ENCODE measurements at regions not wholly inside any gene's neighbourhood (a gene's known extent, or its start where the extent isn't known, plus 50 kb on each side); places are given as distances from the start of the nearest gene placed in this dataset.

- Histone ChIP-seq H4K5ac (ENCODE audit: insufficient read length, low read depth, low read length) (no peak overlapping the region), H4K8ac (replicated peaks; ENCODE audit: insufficient read length, low read depth, low read length) (no peak overlapping the region), H3K14ac (ENCODE audit: insufficient read depth, low read length) (no peak overlapping the region), H3K23ac (ENCODE audit: insufficient read length, low read depth, low read length) (no peak overlapping the region), H3K79me1 (ENCODE audit: insufficient read depth, low read depth, low read length, poor library complexity, severe bottlenecking) (no peaks in the 10 kb centered on the region), H3K4ac (ENCODE audit: low read depth, low read length) (no peak overlapping the region), H2AFZ (ENCODE audit: low read length) (no peak overlapping the region), H4K20me1 (ENCODE audit: control insufficient read depth, insufficient read depth, insufficient read length) (no peaks in the 10 kb centered on the region), H2BK15ac (ENCODE audit: low read depth, low read length) (no peak overlapping the region), H3T11ph (ENCODE audit: low read length) (no peak overlapping the region), H3K23me2 (ENCODE audit: insufficient read length, low read depth, low read length, poor library complexity, severe bottlenecking) (no peaks in the 10 kb centered on the region), H3K18ac (ENCODE audit: insufficient read length, low read depth, low read length) (no peak overlapping the region), H3K9ac (ENCODE audit: extremely low read depth, insufficient read length, low read length) (no peak overlapping the region), H3K79me2 (ENCODE audit: insufficient read depth, low read length) (no peaks in the 10 kb centered on the region), H3K4me1 (ENCODE audit: insufficient read depth, low read length) (no peaks in the 10 kb centered on the region), H3K27ac (ENCODE audit: insufficient read length, low read depth, low read length) (no peak overlapping the region), H2BK5ac (ENCODE audit: insufficient read length, low read length) (no peak overlapping the region), H3K27me3 (ENCODE audit: insufficient read depth, low read length) (no peaks in the 10 kb centered on the region), H3K56ac (ENCODE audit: insufficient read length, low read depth, low read length) (no peak overlapping the region), H2BK20ac (ENCODE audit: low read depth, low read length, poor library complexity, severe bottlenecking) (no peak overlapping the region), H2BK120ac (ENCODE audit: low read depth, low read length, poor library complexity, severe bottlenecking) (no peak overlapping the region), H4K91ac (ENCODE audit: insufficient read length, low read depth, low read length) (no peak overlapping the region), H2AK5ac (ENCODE audit: insufficient read length, low read length) (no peak overlapping the region), H3K9me3 (ENCODE audit: control insufficient read depth, low read depth, low read length) (no peaks in the 10 kb centered on the region), H2BK12ac (ENCODE audit: insufficient read length, low read depth, low read length) (no peak overlapping the region), H3K4me2 (ENCODE audit: insufficient read depth, insufficient read length, low read length) (no peak overlapping the region)
- Mint-ChIP-seq H3K9me3 (no peaks in the 10 kb centered on the region), H3K4me1 (no peaks in the 10 kb centered on the region), H3K4me3 (no peak overlapping the region), H3K27me3 (ENCODE audit: low read depth) (no peaks in the 10 kb centered on the region; the same call in 1 of the 2 replicates), H3K27ac (no peak overlapping the region), H3K36me3 (ENCODE audit: insufficient read depth in 1 of 3, low read depth in 3 of 3) (no peaks in the 10 kb centered on the region)
- DNase-seq, result no peak
- no CpG with 5 or more reads among the region's 7 CpGs for WGBS (ENCODE audit: extremely low coverage, insufficient read length, low lambda C conversion rate)
- no peak for TF ChIP-seq CTCF (conservative IDR thresholded peaks at IDR 0.05)
Measured at GRCh38 chr4:173680278-173680677, 150.2 kb upstream of the HAND2 start.
